ENCODE measurements at regions not wholly inside any gene's neighbourhood (a gene's known extent, or its start where the extent isn't known, plus 50 kb on each side); places are given as distances from the start of the nearest gene placed in this dataset.

GRCh38 chr10:128922619-128923196, 544.3 kb upstream of the MGMT start:
- no peak for DNase-seq

GRCh38 chr10:128924918-128925317, 542.1 kb upstream of the MGMT start:
- DNase-seq = no peak

- DNase-seq = no peak
Measured at GRCh38 chr10:128926711-128927110, 540.3 kb upstream of the MGMT start.

- DNase-seq = no peak
Measured at GRCh38 chr10:128927497-128928161, 539.4 kb upstream of the MGMT start.

GRCh38 chr10:128928231-128928836, 538.7 kb upstream of the MGMT start:
- DNase-seq = no peak

GRCh38 chr10:128929131-128929530, 537.9 kb upstream of the MGMT start:
- no peak for DNase-seq

DNA sequence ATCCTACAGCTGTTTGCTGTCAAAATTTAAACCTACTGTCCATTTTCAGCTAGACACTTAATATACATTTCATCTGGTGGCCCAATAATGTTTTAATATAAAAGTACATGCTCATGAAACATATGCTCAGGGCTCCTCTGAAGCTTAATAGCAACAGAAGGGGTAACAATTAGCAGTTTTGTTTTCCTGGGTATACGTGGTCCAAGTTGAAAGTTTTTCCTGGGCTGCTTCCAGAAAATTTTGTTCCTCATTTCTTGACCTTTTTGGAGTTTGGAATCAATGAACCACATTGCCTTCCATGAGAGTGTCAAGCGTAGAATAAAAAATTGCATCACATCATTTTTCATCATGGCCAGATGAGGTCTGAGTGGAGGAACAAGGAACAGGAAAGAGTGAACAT, 537.3 kb upstream of the MGMT start:
- DNase-seq = no peak

- no peak for DNase-seq
Measured at GRCh38 chr10:128930515-128930914, 536.5 kb upstream of the MGMT start.

DNA sequence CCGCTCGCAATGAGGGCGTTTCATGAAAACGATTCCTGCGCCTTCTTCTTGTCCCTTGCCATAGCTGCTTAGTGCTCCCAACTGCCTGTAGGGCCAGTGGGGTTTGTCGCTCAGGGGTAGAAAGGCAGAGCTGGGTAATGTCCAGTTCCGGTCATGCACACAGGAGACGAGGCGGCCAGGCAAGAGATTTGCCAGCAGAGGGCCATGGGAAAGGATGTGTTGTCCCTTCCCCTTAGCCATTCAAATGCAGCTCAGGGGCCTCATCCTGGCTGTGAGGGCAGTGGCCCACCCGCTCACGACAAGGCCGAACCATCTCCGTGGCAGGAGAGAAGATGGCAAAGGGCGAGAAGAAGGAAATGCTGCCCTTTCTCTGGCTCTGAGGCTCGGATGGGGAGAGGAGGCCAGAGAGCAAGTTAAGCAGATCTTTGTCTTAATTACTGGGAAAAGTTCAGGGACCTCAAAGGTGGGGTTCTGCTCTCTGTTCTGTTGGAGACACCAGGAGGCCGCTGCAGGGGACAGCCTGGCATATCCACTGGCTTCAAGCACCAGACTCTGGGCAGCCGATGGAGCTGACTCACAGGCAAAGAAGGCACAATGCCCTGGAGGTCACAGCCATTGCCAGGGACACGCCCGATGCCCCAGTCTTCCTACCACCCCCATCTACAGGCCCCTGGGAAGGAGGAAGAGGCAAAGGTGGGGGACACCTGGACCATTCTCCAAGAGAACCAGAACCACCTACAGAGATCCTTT, 534.8 kb upstream of the MGMT start:
- no peak for DNase-seq

- no peak for DNase-seq
Measured at GRCh38 chr10:128934492-128934891, 532.5 kb upstream of the MGMT start.

GRCh38 chr10:128936392-128936791, 530.6 kb upstream of the MGMT start:
- DNase-seq = no peak

DNA sequence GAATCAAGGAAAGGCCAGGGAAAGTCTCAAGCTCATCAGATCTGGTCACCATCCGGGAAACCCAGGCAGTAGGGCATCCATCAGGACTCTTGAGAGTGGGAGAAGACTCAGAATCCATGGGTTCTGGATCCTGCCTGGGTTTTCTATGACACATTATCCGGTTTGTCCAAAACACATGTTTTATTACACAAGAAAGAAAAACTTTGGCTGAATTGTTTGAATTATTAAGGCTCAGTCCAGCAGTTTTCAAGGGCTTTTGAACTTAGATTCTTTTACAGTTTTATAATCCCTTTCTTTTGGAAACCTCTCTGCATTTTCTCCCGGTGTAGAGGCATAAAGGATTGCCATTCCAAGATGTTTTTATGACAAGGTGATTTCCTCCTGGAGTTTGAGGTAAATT, 528.5 kb upstream of the MGMT start:
- no peak for DNase-seq

DNA sequence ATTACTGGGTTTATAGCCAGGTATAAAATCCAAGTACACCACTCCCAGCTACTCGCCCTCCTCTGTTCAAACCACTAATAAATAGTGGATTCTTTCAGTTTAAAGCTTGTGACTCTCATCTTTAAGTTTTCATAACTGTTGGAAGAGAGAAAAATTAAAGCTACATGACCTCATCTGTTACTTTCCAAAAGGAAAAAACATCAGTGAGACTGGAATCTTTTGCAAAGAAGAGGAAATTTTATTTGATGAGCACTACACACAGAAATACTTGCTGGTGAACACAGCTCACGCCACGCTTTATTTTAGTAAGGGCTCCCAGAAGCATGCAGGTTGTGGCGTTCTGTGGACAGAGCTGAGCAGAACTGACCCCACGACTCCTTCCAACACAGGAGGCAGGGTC, 527.0 kb upstream of the MGMT start:
- DNase-seq = no peak

GRCh38 chr10:128943111-128943510, 523.9 kb upstream of the MGMT start:
- DNase-seq = no peak

GRCh38 chr10:128945398-128945797, 521.6 kb upstream of the MGMT start:
- DNase-seq = no peak

DNA sequence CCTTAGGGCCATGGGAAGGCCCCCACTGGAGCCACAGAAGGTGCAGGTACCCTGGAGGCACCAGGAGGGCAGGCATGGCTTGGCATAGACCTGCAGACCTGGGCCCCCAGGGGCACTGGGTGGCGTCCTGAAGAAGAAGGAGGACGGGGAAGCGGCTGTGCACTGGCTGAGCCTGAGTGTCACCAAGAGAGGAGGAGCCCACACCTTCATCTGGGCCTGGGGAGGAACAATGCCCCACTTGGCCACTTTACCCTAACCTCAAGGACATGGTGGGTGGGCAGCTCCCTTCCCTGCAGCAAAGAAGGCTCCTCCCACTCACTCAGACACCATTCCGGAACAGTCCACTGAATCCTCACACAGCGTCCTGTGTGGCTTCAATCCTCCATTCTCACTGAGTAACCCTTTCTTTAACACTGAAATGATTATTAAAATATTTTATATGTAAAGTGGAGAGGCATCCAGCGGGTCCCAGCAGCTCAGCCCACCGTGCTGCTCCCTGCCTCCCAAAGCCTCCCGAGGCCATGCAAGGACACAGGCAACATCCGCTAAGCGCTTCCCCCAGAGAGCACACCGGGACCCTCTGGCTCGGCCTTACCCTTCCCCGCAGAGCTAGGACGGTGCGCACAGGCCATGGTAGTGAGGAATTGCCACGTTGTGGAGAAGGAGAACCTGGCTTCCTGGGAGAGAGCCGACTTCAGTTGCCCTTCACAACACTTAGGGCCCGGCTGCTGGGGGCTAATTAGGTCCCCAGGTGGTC, 516.7 kb upstream of the MGMT start:
- DNase-seq = no peak

DNA sequence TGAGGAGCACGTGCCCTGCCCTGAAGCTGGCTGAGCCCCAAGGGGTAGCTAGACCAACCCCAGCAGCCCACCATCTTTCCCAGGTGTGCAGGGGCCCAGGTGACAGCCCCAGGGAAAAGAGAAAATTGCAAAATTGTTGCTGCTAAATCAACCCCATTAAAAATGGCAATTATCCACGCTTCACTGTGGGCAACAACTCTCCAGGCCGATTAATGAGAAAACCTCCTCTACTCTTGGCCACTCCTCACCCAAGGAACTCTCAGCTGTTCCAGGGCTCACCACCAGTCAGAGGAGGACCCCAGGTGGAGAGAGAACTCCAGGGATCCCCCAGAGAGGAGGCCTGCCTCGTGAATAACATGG, 516.1 kb upstream of the MGMT start:
- no peak for DNase-seq

DNA sequence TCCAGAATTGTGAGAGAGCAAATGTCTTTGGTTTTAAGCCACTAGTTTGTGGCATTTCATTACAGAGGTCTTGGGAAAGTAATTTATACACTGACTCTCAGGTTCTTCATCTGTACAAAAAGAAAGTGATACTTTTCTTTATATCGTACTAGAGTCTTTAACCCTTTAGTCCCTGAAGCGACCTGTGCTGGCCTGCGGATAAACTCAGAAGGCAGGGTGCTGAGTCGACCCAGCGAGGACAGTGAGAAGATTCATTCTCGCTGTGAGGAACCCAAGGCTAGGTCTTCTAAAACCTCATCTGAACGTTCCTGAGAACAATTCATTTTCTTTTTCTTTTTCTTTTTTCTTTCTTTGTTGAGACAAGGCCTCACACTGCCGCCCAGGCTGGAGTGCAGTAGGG, 514.2 kb upstream of the MGMT start:
- no peak for DNase-seq

GRCh38 chr10:128956149-128956548, 510.9 kb upstream of the MGMT start:
- no peak for DNase-seq

GRCh38 chr10:128957221-128957620, 509.8 kb upstream of the MGMT start:
- DNase-seq = no peak

- no peak for DNase-seq
Measured at GRCh38 chr10:128958834-128959690, 508.0 kb upstream of the MGMT start.

DNA sequence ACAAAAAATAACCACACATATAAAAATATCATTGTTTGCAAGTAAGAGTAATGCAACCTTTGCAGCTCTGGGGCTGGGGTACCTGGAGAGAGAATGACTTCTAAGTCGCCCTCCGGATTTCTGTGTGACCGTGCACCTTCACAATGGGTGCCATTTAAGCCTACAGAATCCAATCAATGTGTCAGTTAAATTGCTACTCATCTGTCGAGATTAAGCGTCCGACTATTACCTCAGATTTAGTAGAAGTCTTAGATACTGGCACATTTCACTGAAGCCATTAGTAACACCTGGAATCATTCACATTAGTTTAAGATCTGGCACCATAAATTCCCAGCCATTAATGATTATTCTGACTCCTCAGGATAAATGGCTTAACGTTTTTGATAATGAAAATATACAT, 507.3 kb upstream of the MGMT start:
- DNase-seq = no peak

Measured in activated CD8-positive, alpha-beta memory T cell treated with anti-CD3 and anti-CD28 coated beads, Interleukin-2, amount 50 U/mL, for 48 hours (primary cell).